Heart left ventricle (tissue), 13 donors: ENCODE measurements at regions not wholly inside any gene's neighbourhood (a gene's known extent, or its start where the extent isn't known, plus 50 kb on each side); places are given as distances from the start of the nearest gene placed in this dataset.

ENCODE experiments used
- POLR2A ChIP-seq, 2 donors: fragments of 450-650 bp; IDR thresholded peaks; one replicate each; pipeline ENCODE4 v1.6.1; 2017; ENCODE audit warnings: antibody characterized with exemption in 2 of 2, mild to moderate bottlenecking in 2 of 2, moderate library complexity in 2 of 2
- TF ChIP-seq, protein P1 (sequence below), 12 donors: fragments of 200-600 bp; sonication (generic) in 4 of 12; IDR thresholded peaks; one replicate each; pipeline versions ENCODE4 v1.5.0 to v1.8.0; 2018 to 2022; ENCODE audit warnings: antibody characterized with exemption in 12 of 12, mild to moderate bottlenecking in 5 of 12
- donor health status: ischemic (EF 13 %, LVEDD 7.1; RV severe dilation, severe dysfunction).
- donor health status: DM: no; HTN: yes; CAD: no.
- donor health status: DM: no; HTN: no; CAD: no.
- donor health status: ischemic (EF 25% LVEDD 6.9; RV normal size, moderate dysfunction).
- donor health status: ischemic (EF 25% LVEDD 5.7; RV mildly dilated, moderate dysfunction).
- donor health status: ischemic (EF 35%, LVEDD 5.7; RV mildly dilated, moderate dysfunction).
- donor health status: nonischemic (EF 11% LVEDD 7.7; RV severe dilation, severe dysfunction).
- donor health status: DM: yes; HTN: yes; CAD: no.
- donor health status: PGD.
- donor health status: ischemic (EF 29% LVEDD 5.4; RV normal size, mild dysfunction).
- donor health status: nonischemic (EF 23%, LVEDD 6.1; RV moderate dilation, normal function).

DNA sequence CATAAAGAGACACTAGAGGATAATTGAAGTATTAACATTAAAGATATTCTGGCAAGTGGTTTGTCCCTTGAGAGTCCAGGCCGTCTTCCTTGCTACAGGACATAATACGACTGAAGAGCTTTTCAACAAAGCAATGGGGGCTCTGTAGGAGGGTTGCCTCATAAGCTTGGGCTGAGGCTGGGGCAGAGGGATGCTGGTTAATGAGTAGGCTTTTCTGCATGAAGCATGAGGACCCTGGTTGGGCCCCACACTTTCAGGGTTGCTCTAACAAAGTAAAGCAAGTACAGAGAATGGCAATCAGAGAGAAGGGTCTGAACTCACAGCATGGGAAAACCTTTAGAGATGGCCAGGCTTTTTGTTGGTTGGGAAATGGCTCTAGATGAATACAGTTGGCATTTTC, 281.3 kb downstream of the IDS start:
- TF ChIP-seq POLR2A (IDR thresholded peaks at IDR 0.05) = no peak
- TF ChIP-seq, protein P1, sequence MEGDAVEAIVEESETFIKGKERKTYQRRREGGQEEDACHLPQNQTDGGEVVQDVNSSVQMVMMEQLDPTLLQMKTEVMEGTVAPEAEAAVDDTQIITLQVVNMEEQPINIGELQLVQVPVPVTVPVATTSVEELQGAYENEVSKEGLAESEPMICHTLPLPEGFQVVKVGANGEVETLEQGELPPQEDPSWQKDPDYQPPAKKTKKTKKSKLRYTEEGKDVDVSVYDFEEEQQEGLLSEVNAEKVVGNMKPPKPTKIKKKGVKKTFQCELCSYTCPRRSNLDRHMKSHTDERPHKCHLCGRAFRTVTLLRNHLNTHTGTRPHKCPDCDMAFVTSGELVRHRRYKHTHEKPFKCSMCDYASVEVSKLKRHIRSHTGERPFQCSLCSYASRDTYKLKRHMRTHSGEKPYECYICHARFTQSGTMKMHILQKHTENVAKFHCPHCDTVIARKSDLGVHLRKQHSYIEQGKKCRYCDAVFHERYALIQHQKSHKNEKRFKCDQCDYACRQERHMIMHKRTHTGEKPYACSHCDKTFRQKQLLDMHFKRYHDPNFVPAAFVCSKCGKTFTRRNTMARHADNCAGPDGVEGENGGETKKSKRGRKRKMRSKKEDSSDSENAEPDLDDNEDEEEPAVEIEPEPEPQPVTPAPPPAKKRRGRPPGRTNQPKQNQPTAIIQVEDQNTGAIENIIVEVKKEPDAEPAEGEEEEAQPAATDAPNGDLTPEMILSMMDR (IDR thresholded peaks at IDR 0.05) = no peak
